ENCODE measurements at regions not wholly inside any gene's neighbourhood (a gene's known extent, or its start where the extent isn't known, plus 50 kb on each side); places are given as distances from the start of the nearest gene placed in this dataset.

DNA sequence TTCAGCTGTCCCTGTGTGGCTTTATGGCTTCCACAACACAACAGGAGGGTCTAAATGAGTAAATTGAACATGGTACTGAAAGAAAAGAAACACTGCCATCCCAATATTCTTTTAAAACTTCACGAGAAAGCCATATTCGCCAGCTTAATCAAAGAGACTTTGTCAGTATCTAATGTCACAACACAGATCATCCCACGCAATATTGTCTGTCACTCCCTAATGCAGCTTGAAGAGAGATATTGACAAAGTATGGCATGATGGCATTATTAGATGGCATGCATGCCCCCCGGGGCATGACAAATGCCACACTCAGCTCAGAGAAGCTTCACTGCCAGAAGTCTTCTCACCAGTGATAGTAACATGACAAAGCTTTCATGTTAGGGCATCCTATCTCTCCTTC, 197.8 kb downstream of the TTC8 start:
- TF ChIP-seq, protein P1, sequence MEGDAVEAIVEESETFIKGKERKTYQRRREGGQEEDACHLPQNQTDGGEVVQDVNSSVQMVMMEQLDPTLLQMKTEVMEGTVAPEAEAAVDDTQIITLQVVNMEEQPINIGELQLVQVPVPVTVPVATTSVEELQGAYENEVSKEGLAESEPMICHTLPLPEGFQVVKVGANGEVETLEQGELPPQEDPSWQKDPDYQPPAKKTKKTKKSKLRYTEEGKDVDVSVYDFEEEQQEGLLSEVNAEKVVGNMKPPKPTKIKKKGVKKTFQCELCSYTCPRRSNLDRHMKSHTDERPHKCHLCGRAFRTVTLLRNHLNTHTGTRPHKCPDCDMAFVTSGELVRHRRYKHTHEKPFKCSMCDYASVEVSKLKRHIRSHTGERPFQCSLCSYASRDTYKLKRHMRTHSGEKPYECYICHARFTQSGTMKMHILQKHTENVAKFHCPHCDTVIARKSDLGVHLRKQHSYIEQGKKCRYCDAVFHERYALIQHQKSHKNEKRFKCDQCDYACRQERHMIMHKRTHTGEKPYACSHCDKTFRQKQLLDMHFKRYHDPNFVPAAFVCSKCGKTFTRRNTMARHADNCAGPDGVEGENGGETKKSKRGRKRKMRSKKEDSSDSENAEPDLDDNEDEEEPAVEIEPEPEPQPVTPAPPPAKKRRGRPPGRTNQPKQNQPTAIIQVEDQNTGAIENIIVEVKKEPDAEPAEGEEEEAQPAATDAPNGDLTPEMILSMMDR (IDR thresholded peaks at IDR 0.05) = no peak
- Histone ChIP-seq H4K20me1 (ENCODE audit: insufficient read depth, low read length) (no peaks in the 10 kb centered on the region), H3K79me2 (ENCODE audit: insufficient read depth, low read length) (no peaks in the 10 kb centered on the region), H3K27me3 (ENCODE audit: control insufficient read depth in 2 of 2, insufficient read depth in 2 of 2, low read length in 2 of 2) (peaks cover 0 to 4% of the 10 kb centered on the region in 2 donors), H3K4me3 (replicated peaks in 1 of 3; ENCODE audit: low read depth in 2 of 3, low read length in 3 of 3) (no peak overlapping the region), H3K4me1 (ENCODE audit: control insufficient read depth in 1 of 2, insufficient read depth in 2 of 2, low read length in 2 of 2) (peaks cover 28 to 31% of the 10 kb centered on the region in 2 donors), H3K9ac (ENCODE audit: insufficient read depth, low read length, poor library complexity, severe bottlenecking) (no peak overlapping the region), H3K36me3 (replicated peaks in 1 of 2; ENCODE audit: control insufficient read depth in 1 of 2, insufficient read depth in 2 of 2, low read length in 2 of 2) (no peaks in the 10 kb centered on the region), H3K4me2 (replicated peaks; ENCODE audit: extremely low read depth, low read length, poor library complexity, severe bottlenecking) (no peak overlapping the region), H3K9me3 (replicated peaks in 1 of 2; ENCODE audit: control insufficient read depth in 1 of 2, insufficient read depth in 1 of 2, low read length in 2 of 2) (no peaks in the 10 kb centered on the region), H2AFZ (ENCODE audit: insufficient read depth, low read depth, low read length, poor library complexity, severe bottlenecking) (no peak overlapping the region), H3K27ac (ENCODE audit: low read depth in 1 of 2, low read length in 2 of 2) (no peak overlapping the region)
- H3K36me3 Mint-ChIP-seq = peaks cover 0 to 2% of the 10 kb centered on the region in 2 donors
- no CpG with 5 or more reads among the region's 4 CpGs for WGBS (ENCODE audit: insufficient coverage)
- H3K9me3 Mint-ChIP-seq = no peaks in the 10 kb centered on the region
- no peak overlapping the region for H3K27ac Mint-ChIP-seq
- H3K27me3 Mint-ChIP-seq (ENCODE audit: low read depth in 3 of 3) = peaks cover 4 to 7% (median 5%) of the 10 kb centered on the region in 3 donors
- peaks cover 24% of the 10 kb centered on the region for H3K4me1 Mint-ChIP-seq
- intact Hi-C loops (cut with micrococcal nuclease) = loop anchor here (10.0 kb wide), 1 partner anchor 893 kb away; no protein-coding TSS in a partner anchor
- H3K4me3 Mint-ChIP-seq = no peak overlapping the region
- no peak for DNase-seq

DNA sequence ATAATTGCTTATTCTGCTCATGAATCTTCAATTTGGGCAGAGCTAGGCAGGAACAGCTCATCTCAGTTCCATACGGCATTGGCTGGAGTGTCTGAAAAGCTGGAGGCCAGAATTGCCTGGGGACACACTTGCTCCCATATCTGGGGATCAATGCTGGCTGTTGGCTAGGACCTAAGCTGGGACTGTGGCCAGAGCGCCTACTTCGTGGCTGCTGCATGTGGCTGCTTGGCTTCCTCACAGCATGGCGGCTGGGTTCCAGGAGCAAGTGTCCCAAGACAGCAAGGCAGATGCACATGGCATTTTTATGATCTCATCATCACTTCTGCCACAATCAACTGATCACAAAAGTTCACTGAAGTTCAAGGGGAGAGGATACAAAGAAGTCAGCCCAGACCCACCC, 200.2 kb downstream of the TTC8 start:
- Histone ChIP-seq H3K9ac (ENCODE audit: insufficient read depth, low read length, poor library complexity, severe bottlenecking) (no peak overlapping the region), H3K4me1 (ENCODE audit: control insufficient read depth in 1 of 2, insufficient read depth in 2 of 2, low read length in 2 of 2) (peaks cover 34 to 37% of the 10 kb centered on the region in 2 donors), H3K36me3 (replicated peaks in 1 of 2; ENCODE audit: control insufficient read depth in 1 of 2, insufficient read depth in 2 of 2, low read length in 2 of 2) (no peaks in the 10 kb centered on the region), H3K79me2 (ENCODE audit: insufficient read depth, low read length) (no peaks in the 10 kb centered on the region), H4K20me1 (ENCODE audit: insufficient read depth, low read length) (no peaks in the 10 kb centered on the region), H3K27ac (ENCODE audit: low read depth in 1 of 2, low read length in 2 of 2) (peak overlapping the region in 1 of 2 donors; percentile 72), H3K4me2 (replicated peaks; ENCODE audit: extremely low read depth, low read length, poor library complexity, severe bottlenecking) (peak overlapping the region; percentile 69), H3K4me3 (replicated peaks in 1 of 3; ENCODE audit: low read depth in 2 of 3, low read length in 3 of 3) (no peak overlapping the region), H3K27me3 (ENCODE audit: control insufficient read depth in 2 of 2, insufficient read depth in 2 of 2, low read length in 2 of 2) (peaks cover 21 to 26% of the 10 kb centered on the region in 2 donors), H2AFZ (ENCODE audit: insufficient read depth, low read depth, low read length, poor library complexity, severe bottlenecking) (no peak overlapping the region), H3K9me3 (replicated peaks in 1 of 2; ENCODE audit: control insufficient read depth in 1 of 2, insufficient read depth in 1 of 2, low read length in 2 of 2) (peaks cover 3 to 16% of the 10 kb centered on the region in 2 donors)
- TF ChIP-seq, protein P1 (IDR thresholded peaks at IDR 0.05) = no peak
- H3K4me1 Mint-ChIP-seq = peaks cover 28% of the 10 kb centered on the region
- intact Hi-C loops (cut with micrococcal nuclease) = loop anchor here (10.0 kb wide), 1 partner anchor 890 kb away; no protein-coding TSS in a partner anchor
- peaks cover 0 to 13% (median 10%) of the 10 kb centered on the region in 7 donors for H3K9me3 Mint-ChIP-seq
- H3K36me3 Mint-ChIP-seq = peaks cover 0 to 2% of the 10 kb centered on the region in 2 donors
- H3K27me3 Mint-ChIP-seq (ENCODE audit: low read depth in 3 of 3) = peaks cover 25 to 31% (median 26%) of the 10 kb centered on the region in 3 donors
- 93% methylated on average over 4 of the region's 4 CpGs for WGBS (ENCODE audit: insufficient coverage)
- peak overlapping the region; percentile 11 to 92 (median 79) for H3K27ac Mint-ChIP-seq
- no peak for DNase-seq
- H3K4me3 Mint-ChIP-seq = no peak overlapping the region
